Stomach (tissue), 8 donors: ENCODE measurements at regions not wholly inside any gene's neighbourhood (a gene's known extent, or its start where the extent isn't known, plus 50 kb on each side); places are given as distances from the start of the nearest gene placed in this dataset.
"Not testable (repeated sequence)": the region's sequence is repeated elsewhere in the genome, so short reads cannot be mapped to it uniquely, and the experiment has no call there.

Source experiments
- DNase-seq, 2 donors: peaks; one replicate each; pipeline versions ENCODE4 v3.0.0 to v3.0.0-alpha.2; 2013 to 2019
- H3K27ac ChIP-seq, 5 donors: fragments of 200-600 bp in 4 of 5; sonication (generic) in 4 of 5; one replicate each; pipeline ENCODE4 v1.5.1; 2013 to 2019; ENCODE audit warnings: mild to moderate bottlenecking in 1 of 5, moderate library complexity in 1 of 5
- H3K27me3 ChIP-seq, 3 donors: fragments of 200-600 bp; sonication (generic); one replicate each; pipeline ENCODE4 v1.5.1; 2017 to 2019; ENCODE audit warnings: mixed run types in 1 of 3
- H3K36me3 ChIP-seq, 4 donors: fragments of 200-600 bp; sonication (generic); 1 replicate in 3 of 4; 2 replicates in 1 of 4; pipeline ENCODE4 v1.5.1; 2016 to 2019
- H3K4me1 ChIP-seq, 4 donors: fragments of 200-600 bp; sonication (generic); one replicate each; pipeline ENCODE4 v1.5.1; 2016 to 2019
- H3K4me3 ChIP-seq, 4 donors: fragments of 200-600 bp; sonication (generic) in 3 of 4; one replicate each; pipeline ENCODE4 v1.5.1; 2016 to 2019; ENCODE audit warnings: mild to moderate bottlenecking in 1 of 4
- H3K9me3 ChIP-seq, 4 donors: fragments of 200-600 bp; sonication (generic); one replicate each; pipeline ENCODE4 v1.5.1; 2016 to 2019
- CTCF ChIP-seq, 7 experiments: fragments of 450-650 bp in 4 of 7; fragments of 200-600 bp in 3 of 7; sonication (generic) in 3 of 7; IDR thresholded peaks; one replicate each; pipeline ENCODE4 v1.5.1; 2016 to 2019; ENCODE audit warnings: antibody characterized with exemption in 7 of 7, control low read depth in 2 of 7, mild to moderate bottlenecking in 1 of 7
- EP300 ChIP-seq: sonication (generic); formaldehyde crosslinking; IDR thresholded peaks from one replicate; pipeline ENCODE4 v1.6.1; 2017; ENCODE audit warnings: antibody characterized with exemption
- POLR2A ChIP-seq, 4 donors: fragments of 450-650 bp; IDR thresholded peaks; one replicate each; pipeline ENCODE4 v1.6.1; 2016; ENCODE audit warnings: antibody characterized with exemption in 4 of 4, control low read depth in 2 of 4, mild to moderate bottlenecking in 1 of 4, moderate library complexity in 1 of 4
- POLR2AphosphoS5 ChIP-seq, 3 donors: sonication (generic); formaldehyde crosslinking; IDR thresholded peaks; one replicate each; pipeline ENCODE4 v1.6.1; 2016; ENCODE audit warnings: antibody characterized with exemption in 3 of 3
- WGBS, 5 donors: extraction: QIAGEN DNeasy Blood & Tissue Kit in 3 of 5; methylation state at CpG; one replicate each; pipeline versions ENCODE4 v1.1.5 to v1.1.7; 2013 to 2018; 5-methylcytosine and 5-hydroxymethylcytosine counted together
- intact Hi-C: fragments of 100-400 bp; cut with DNase I; formaldehyde crosslinking; loops from one replicate; pipeline ENCODE4 v1.15.1; 2023; ENCODE audit warnings: low total_unique reads
- donor health status: healthy with polysubstance abuse.
- donor health status: Bipolar disorder and iron deficiency.
- donor health status: healthy.

GRCh38 chrX:94936722-94937121 lies 1262.7 kb downstream of the FAM133A start:
- H3K4me3 ChIP-seq = no peak overlapping the region
- no peak for DNase-seq
- H3K4me1 ChIP-seq = no peaks in the 10 kb centered on the region
- H3K27me3 ChIP-seq = no peaks in the 10 kb centered on the region
- H3K9me3 ChIP-seq = no peaks in the 10 kb centered on the region
- TF ChIP-seq POLR2AphosphoS5 (IDR thresholded peaks at IDR 0.05) = no peak
- TF ChIP-seq CTCF (IDR thresholded peaks at IDR 0.05) = no peak
- TF ChIP-seq EP300 = no peak
- no peak for TF ChIP-seq POLR2A (IDR thresholded peaks at IDR 0.05)
- no peaks in the 10 kb centered on the region for H3K36me3 ChIP-seq
- no peak overlapping the region for H3K27ac ChIP-seq
- intact Hi-C loops = no loop called here
- 58 to 92% (median 64%) methylated on average over 1 of the region's 1 CpG for WGBS, 5 donors

GRCh38 chrX:94937491-94937890 lies 1263.5 kb downstream of the FAM133A start:
- Histone ChIP-seq H3K4me3 (no peak overlapping the region), H3K27me3 (peaks cover 0 to 1% (median 0%) of the 10 kb centered on the region in 3 donors), H3K9me3 (no peaks in the 10 kb centered on the region), H3K27ac (no peak overlapping the region), H3K4me1 (no peaks in the 10 kb centered on the region), H3K36me3 (no peaks in the 10 kb centered on the region)
- intact Hi-C loops = no loop called here
- no peak for TF ChIP-seq POLR2AphosphoS5 (IDR thresholded peaks at IDR 0.05)
- no peak for TF ChIP-seq POLR2A (IDR thresholded peaks at IDR 0.05)
- no peak for TF ChIP-seq EP300
- TF ChIP-seq CTCF (IDR thresholded peaks at IDR 0.05) = no peak
- WGBS, 5 donors = 36 to 49% (median 37%) methylated on average over 2 of the region's 2 CpGs
- DNase-seq = no peak

- Histone ChIP-seq H3K27ac (no peak overlapping the region), H3K27me3 (peaks cover 0 to 6% (median 0%) of the 10 kb centered on the region in 3 donors), H3K9me3 (peaks cover 0 to 13% (median 0%) of the 10 kb centered on the region in 4 donors), H3K36me3 (no peaks in the 10 kb centered on the region), H3K4me1 (no peaks in the 10 kb centered on the region), H3K4me3 (no peak overlapping the region)
- no peak for DNase-seq
- TF ChIP-seq POLR2AphosphoS5 (IDR thresholded peaks at IDR 0.05) (no peak), EP300 (no peak), POLR2A (IDR thresholded peaks at IDR 0.05) (no peak), CTCF (IDR thresholded peaks at IDR 0.05) (no peak)
- 61 to 100% (median 68%) methylated on average over 1 to 2 of the region's 2 CpGs for WGBS, 5 donors
- intact Hi-C loops = no loop called here
Observed at GRCh38 chrX:94942603-94943002, 1268.6 kb downstream of the FAM133A start.

- H3K36me3 ChIP-seq, intact Hi-C loops: not testable (repeated sequence)
Observed at GRCh38 chrX:94946137-94946536, 1272.1 kb downstream of the FAM133A start.

GRCh38 chrX:94961730-94962129 lies 1287.7 kb downstream of the FAM133A start:
- no peaks in the 10 kb centered on the region for H3K4me1 ChIP-seq
- no peaks in the 10 kb centered on the region for H3K9me3 ChIP-seq
- H3K4me3 ChIP-seq = no peak overlapping the region
- no peaks in the 10 kb centered on the region for H3K36me3 ChIP-seq
- intact Hi-C loops = no loop called here
- no peak for DNase-seq
- H3K27ac ChIP-seq = no peak overlapping the region
- WGBS, 5 donors = 55 to 71% (median 67%) methylated on average over 2 of the region's 2 CpGs; no CpG with 5 or more reads in 1 of the 5 donors
- no peak for TF ChIP-seq POLR2A (IDR thresholded peaks at IDR 0.05)
- no peak for TF ChIP-seq POLR2AphosphoS5 (IDR thresholded peaks at IDR 0.05)
- no peak for TF ChIP-seq EP300
- no peak for TF ChIP-seq CTCF (IDR thresholded peaks at IDR 0.05)
- H3K27me3 ChIP-seq = no peaks in the 10 kb centered on the region

More at GRCh38 chrX:94946137-94946536, 1272.1 kb downstream of the FAM133A start:
- DNase-seq, H3K4me1 ChIP-seq, H3K4me3 ChIP-seq, H3K27me3 ChIP-seq, H3K27ac ChIP-seq: not testable (repeated sequence)
- H3K9me3 ChIP-seq = peaks cover 0 to 13% (median 0%) of the 10 kb centered on the region in 4 donors
- 56 to 76% (median 63%) methylated on average over 3 of the region's 3 CpGs for WGBS, 5 donors
